GM19025 (cell line): ENCODE measurements at regions not wholly inside any gene's neighbourhood (a gene's known extent, or its start where the extent isn't known, plus 50 kb on each side); places are given as distances from the start of the nearest gene placed in this dataset.

Experiments
- ATAC-seq: cut with Tn5 transposase; IDR thresholded peaks from one replicate; pipeline ENCODE4 v1.9.1; 2021; ENCODE audit warnings: mild to moderate bottlenecking, low read depth, moderate library complexity; ENCODE audit not compliant: unreplicated experiment

- ATAC-seq = no peak
Observed at GRCh38 chr13:73508841-73509240, 450.0 kb downstream of the KLF5 start.

GRCh38 chr13:73505376-73505890 is 446.6 kb downstream of the KLF5 start:
- ATAC-seq = no peak

GRCh38 chr13:73499695-73500094 is 440.9 kb downstream of the KLF5 start:
- no peak for ATAC-seq

GRCh38 chr13:73497430-73497829 is 438.6 kb downstream of the KLF5 start:
- no peak for ATAC-seq

- ATAC-seq = no peak
Observed at GRCh38 chr13:73496711-73497110, 437.9 kb downstream of the KLF5 start.

GRCh38 chr13:73492811-73493210 is 434.0 kb downstream of the KLF5 start:
- ATAC-seq = no peak

- ATAC-seq = no peak
Observed at GRCh38 chr13:73482556-73482955, 423.8 kb downstream of the KLF5 start.

- ATAC-seq = no peak
Observed at GRCh38 chr13:73481886-73482445, 423.2 kb downstream of the KLF5 start.

GRCh38 chr13:73480779-73481559 is 422.2 kb downstream of the KLF5 start:
- ATAC-seq = no peak

- ATAC-seq = no peak
Observed at GRCh38 chr13:73479856-73480255, 421.1 kb downstream of the KLF5 start.

- ATAC-seq = no peak
Observed at GRCh38 chr13:73479351-73479750, 420.5 kb downstream of the KLF5 start.

- ATAC-seq = no peak
Observed at GRCh38 chr13:73477441-73477840, 418.6 kb downstream of the KLF5 start.

- no peak for ATAC-seq
Observed at GRCh38 chr13:73473016-73473415, 414.2 kb downstream of the KLF5 start.

GRCh38 chr13:73467125-73467524 is 408.3 kb downstream of the KLF5 start:
- ATAC-seq = no peak

- ATAC-seq = no peak
Observed at GRCh38 chr13:73466561-73466960, 407.8 kb downstream of the KLF5 start.

- no peak for ATAC-seq
Observed at GRCh38 chr13:73465617-73465971, 406.8 kb downstream of the KLF5 start.

GRCh38 chr13:73464758-73465616 is 406.2 kb downstream of the KLF5 start:
- ATAC-seq = no peak

GRCh38 chr13:73462241-73462640 is 403.4 kb downstream of the KLF5 start:
- no peak for ATAC-seq

- ATAC-seq = no peak
Observed at GRCh38 chr13:73451221-73452029, 392.6 kb downstream of the KLF5 start.

GRCh38 chr13:73450583-73450982 is 391.8 kb downstream of the KLF5 start:
- no peak for ATAC-seq
